ENCODE measurements at regions not wholly inside any gene's neighbourhood (a gene's known extent, or its start where the extent isn't known, plus 50 kb on each side); places are given as distances from the start of the nearest gene placed in this dataset.

GRCh38 chr2:191533693-191534180 is 144.2 kb upstream of the NABP1 start:
- no peaks in the 10 kb centered on the region for H4K20me1 ChIP-seq (ENCODE audit: insufficient read depth, low read length)
- peak overlapping the region; percentile 26; the same call in 1 of the 2 replicates for H2AFZ ChIP-seq (ENCODE audit: low read depth, low read length)
- no peaks in the 10 kb centered on the region for H3K79me2 ChIP-seq (ENCODE audit: low read length)
- TF ChIP-seq CTCF (IDR thresholded peaks at IDR 0.05; ENCODE audit: low read depth, low read length) (no peak), EZH2phosphoT487 (IDR thresholded peaks at IDR 0.05; ENCODE audit: low read depth) (no peak)
- H3K36me3 ChIP-seq (replicated peaks; ENCODE audit: low read depth, low read length): no peaks in the 10 kb centered on the region
- H3K27ac ChIP-seq (ENCODE audit: low read length): no peak overlapping the region
- H3K4me3 ChIP-seq (ENCODE audit: low read length): no peak overlapping the region
- no peaks in the 10 kb centered on the region for H3K27me3 ChIP-seq (ENCODE audit: low read depth, low read length)
- H3K4me2 ChIP-seq (ENCODE audit: low read length): no peak overlapping the region
- no peak overlapping the region for H3K9ac ChIP-seq (ENCODE audit: low read length)
- 0 out of 2 replicates have a peak, but pooled peaks cover 3% of the 10 kb centered on the region for H3K9me3 ChIP-seq (ENCODE audit: insufficient read depth, low read length)
- peaks cover 8% of the 10 kb centered on the region; the same call in 1 of the 2 replicates for H3K4me1 ChIP-seq (ENCODE audit: low read length)

GRCh38 chr2:191537921-191538320 is 140.0 kb upstream of the NABP1 start:
- H2AFZ ChIP-seq (ENCODE audit: low read depth, low read length): no peak overlapping the region

GRCh38 chr2:191538334-191538903 is 139.5 kb upstream of the NABP1 start:
- H3K4me3 ChIP-seq (ENCODE audit: low read length): no peak overlapping the region
- no peak overlapping the region for H3K27ac ChIP-seq (ENCODE audit: low read length)
- H3K27me3 ChIP-seq (ENCODE audit: low read depth, low read length): no peaks in the 10 kb centered on the region
- no peaks in the 10 kb centered on the region for H4K20me1 ChIP-seq (ENCODE audit: insufficient read depth, low read length)
- H3K9ac ChIP-seq (ENCODE audit: low read length): no peak overlapping the region
- no peaks in the 10 kb centered on the region for H3K36me3 ChIP-seq (replicated peaks; ENCODE audit: low read depth, low read length)
- H3K4me1 ChIP-seq (ENCODE audit: low read length): peaks cover 14% of the 10 kb centered on the region; the same call in 1 of the 2 replicates
- H3K9me3 ChIP-seq (ENCODE audit: insufficient read depth, low read length): 0 out of 2 replicates have a peak, but pooled peaks cover 3% of the 10 kb centered on the region
- H2AFZ ChIP-seq (ENCODE audit: low read depth, low read length): no peak overlapping the region
- TF ChIP-seq CTCF (IDR thresholded peaks at IDR 0.05; ENCODE audit: low read depth, low read length) (no peak), EZH2phosphoT487 (IDR thresholded peaks at IDR 0.05; ENCODE audit: low read depth) (no peak)
- no peak overlapping the region for H3K4me2 ChIP-seq (ENCODE audit: low read length)
- no peaks in the 10 kb centered on the region for H3K79me2 ChIP-seq (ENCODE audit: low read length)

More at GRCh38 chr2:191537921-191538320, 140.0 kb upstream of the NABP1 start:
- no peak overlapping the region for H3K4me3 ChIP-seq (ENCODE audit: low read length)
- H3K36me3 ChIP-seq (replicated peaks; ENCODE audit: low read depth, low read length): no peaks in the 10 kb centered on the region
- H3K9me3 ChIP-seq (ENCODE audit: insufficient read depth, low read length): 0 out of 2 replicates have a peak, but pooled peaks cover 3% of the 10 kb centered on the region
- no peaks in the 10 kb centered on the region for H3K79me2 ChIP-seq (ENCODE audit: low read length)
- peaks cover 14% of the 10 kb centered on the region; the same call in 1 of the 2 replicates for H3K4me1 ChIP-seq (ENCODE audit: low read length)
- no peak overlapping the region for H3K27ac ChIP-seq (ENCODE audit: low read length)
- no peak overlapping the region for H3K4me2 ChIP-seq (ENCODE audit: low read length)
- TF ChIP-seq CTCF (IDR thresholded peaks at IDR 0.05; ENCODE audit: low read depth, low read length) (no peak), EZH2phosphoT487 (IDR thresholded peaks at IDR 0.05; ENCODE audit: low read depth) (no peak)
- no peaks in the 10 kb centered on the region for H4K20me1 ChIP-seq (ENCODE audit: insufficient read depth, low read length)
- H3K9ac ChIP-seq (ENCODE audit: low read length): no peak overlapping the region
- no peaks in the 10 kb centered on the region for H3K27me3 ChIP-seq (ENCODE audit: low read depth, low read length)

GRCh38 chr2:191539068-191539467 is 138.9 kb upstream of the NABP1 start:
- no peak overlapping the region for H3K9ac ChIP-seq (ENCODE audit: low read length)
- TF ChIP-seq EZH2phosphoT487 (IDR thresholded peaks at IDR 0.05; ENCODE audit: low read depth) (no peak), CTCF (IDR thresholded peaks at IDR 0.05; ENCODE audit: low read depth, low read length) (peak; percentile 71)

More at GRCh38 chr2:191539068-191539467, 138.9 kb upstream of the NABP1 start:
- H3K27ac ChIP-seq (ENCODE audit: low read length): no peak overlapping the region
- no peak overlapping the region for H3K4me3 ChIP-seq (ENCODE audit: low read length)
- 0 out of 2 replicates have a peak, but pooled peaks cover 3% of the 10 kb centered on the region for H3K9me3 ChIP-seq (ENCODE audit: insufficient read depth, low read length)
- H2AFZ ChIP-seq (ENCODE audit: low read depth, low read length): no peak overlapping the region
- no peaks in the 10 kb centered on the region for H3K27me3 ChIP-seq (ENCODE audit: low read depth, low read length)
- no peaks in the 10 kb centered on the region for H3K79me2 ChIP-seq (ENCODE audit: low read length)
- no peak overlapping the region for H3K4me2 ChIP-seq (ENCODE audit: low read length)
- no peaks in the 10 kb centered on the region for H4K20me1 ChIP-seq (ENCODE audit: insufficient read depth, low read length)
- H3K36me3 ChIP-seq (replicated peaks; ENCODE audit: low read depth, low read length): no peaks in the 10 kb centered on the region
- H3K4me1 ChIP-seq (ENCODE audit: low read length): peaks cover 11% of the 10 kb centered on the region; the same call in 1 of the 2 replicates

Data from OCI-LY3 (cell line).